SW 1271 (cell line): ENCODE measurements at regions not wholly inside any gene's neighbourhood (a gene's known extent, or its start where the extent isn't known, plus 50 kb on each side); places are given as distances from the start of the nearest gene placed in this dataset.
"Not testable (repeated sequence)": the region's sequence is repeated elsewhere in the genome, so short reads cannot be mapped to it uniquely, and the experiment has no call there.

Experiments
- DNase-seq, 2 experiments: peaks; one replicate each; lab custom pipeline; 2025; lab: John Stamatoyannopoulos, UW

GRCh38 chr2:111577154-111577885, 306.7 kb downstream of the ANAPC1 start:
- DNase-seq: not testable (repeated sequence)

GRCh38 chr2:111579500-111580134, 304.4 kb downstream of the ANAPC1 start:
- not testable (repeated sequence) for DNase-seq

GRCh38 chr2:111580616-111581015, 303.4 kb downstream of the ANAPC1 start:
- not testable (repeated sequence) for DNase-seq

DNA sequence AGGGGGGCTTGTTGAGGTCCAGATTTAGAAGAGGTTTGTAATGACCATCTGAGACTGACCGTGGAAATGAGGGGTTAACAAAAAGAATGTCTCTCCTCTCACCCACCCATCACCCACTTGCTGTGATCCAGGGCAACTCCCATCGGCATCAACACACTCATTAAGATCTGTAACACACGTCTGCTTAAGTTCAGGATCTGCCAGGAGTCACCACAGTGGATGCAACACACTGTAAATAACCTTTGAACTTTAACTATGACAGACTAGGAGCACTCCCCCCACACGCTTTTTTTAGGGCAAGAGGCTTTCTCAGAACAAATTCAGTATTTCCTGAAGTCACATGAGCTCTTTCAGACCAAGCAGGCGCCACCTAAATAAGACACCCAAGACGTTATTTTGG, 301.9 kb downstream of the ANAPC1 start:
- DNase-seq: not testable (repeated sequence)

DNA sequence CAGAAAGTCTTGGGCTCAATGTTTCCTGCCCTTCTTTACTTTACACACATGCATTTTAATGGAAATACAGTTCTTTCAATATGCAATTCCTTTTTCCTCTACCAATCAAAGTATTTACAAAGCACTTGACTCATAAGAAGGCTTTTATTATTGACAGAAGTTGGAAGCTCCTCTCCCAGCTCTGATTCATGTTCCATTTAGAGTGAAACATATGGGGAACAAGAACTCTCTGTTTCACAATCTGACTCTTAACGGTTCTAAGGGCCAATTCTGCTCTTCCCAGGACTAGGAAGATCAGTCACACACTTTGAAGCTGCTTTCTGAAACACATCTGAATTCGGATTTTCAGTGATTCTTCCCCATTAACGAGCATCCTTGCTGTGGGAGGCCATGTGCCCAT, 300.5 kb downstream of the ANAPC1 start:
- DNase-seq: not testable (repeated sequence)

- DNase-seq: not testable (repeated sequence)
These were observed 299.5 kb downstream of the ANAPC1 start for GRCh38 chr2:111584540-111584939.

DNA sequence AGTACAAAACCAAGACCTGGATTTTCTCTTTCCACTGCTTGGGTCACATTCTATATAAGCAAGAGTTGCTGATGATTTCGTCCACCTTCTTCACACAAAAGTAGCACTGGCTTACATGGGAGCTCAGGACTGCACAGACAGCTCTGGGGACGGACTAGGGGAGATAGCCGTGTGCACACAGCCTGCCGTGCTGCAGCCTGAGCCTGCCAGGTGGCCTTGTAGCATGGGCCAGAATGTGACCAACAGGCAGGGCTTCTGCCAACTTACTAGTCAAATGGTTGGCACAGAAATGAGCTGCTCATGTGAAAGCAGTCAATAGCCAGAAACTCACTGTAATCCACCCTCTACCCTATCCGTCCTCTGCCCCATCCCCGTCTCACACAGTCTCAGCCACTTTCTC, 299.0 kb downstream of the ANAPC1 start:
- DNase-seq: not testable (repeated sequence)

DNA sequence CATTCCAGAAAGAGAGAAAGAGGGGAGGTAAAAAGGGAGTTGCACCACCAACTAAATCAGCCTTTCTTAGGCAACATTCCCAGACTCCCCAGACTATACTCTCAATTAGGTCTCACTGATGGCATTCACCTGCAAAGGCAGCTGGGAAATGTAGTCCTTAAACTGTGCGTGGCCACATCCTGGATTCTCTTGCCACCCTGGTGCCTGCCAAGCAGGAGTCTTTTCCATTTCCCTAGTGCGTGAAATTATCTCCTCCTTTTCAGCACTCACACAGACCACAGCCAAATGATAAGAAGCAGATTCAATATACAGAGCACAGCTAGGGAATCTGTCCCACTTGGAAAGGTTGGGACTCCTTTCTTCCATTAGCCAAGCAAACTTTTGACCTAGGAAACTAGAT, 298.0 kb downstream of the ANAPC1 start:
- not testable (repeated sequence) for DNase-seq

DNA sequence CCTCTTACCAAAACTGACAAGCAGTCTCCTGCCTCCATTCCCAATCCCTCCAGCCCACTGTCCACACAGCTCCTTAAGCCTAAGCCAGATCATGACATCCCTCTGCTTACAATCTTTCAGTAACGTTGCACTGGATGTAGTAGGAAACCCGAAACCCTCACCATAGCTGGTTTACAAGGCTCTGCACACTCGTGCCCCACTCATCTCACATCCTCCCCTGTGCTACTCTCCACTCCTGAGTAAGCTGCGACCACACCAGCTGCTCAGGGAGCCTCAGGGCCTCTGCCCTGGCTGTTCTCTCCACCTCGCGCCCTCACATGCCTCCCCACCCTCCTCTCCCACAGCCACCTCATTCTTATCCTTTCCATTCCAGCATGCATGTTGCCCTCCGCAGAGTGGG, 288.9 kb downstream of the ANAPC1 start:
- not testable (repeated sequence) for DNase-seq

GRCh38 chr2:111596808-111597705, 286.9 kb downstream of the ANAPC1 start:
- not testable (repeated sequence) for DNase-seq

- DNase-seq: not testable (repeated sequence)
These were observed 285.0 kb downstream of the ANAPC1 start for GRCh38 chr2:111598944-111599343.

- DNase-seq: not testable (repeated sequence)
These were observed 281.7 kb downstream of the ANAPC1 start for GRCh38 chr2:111602259-111602658.

- DNase-seq: not testable (repeated sequence)
These were observed 278.2 kb downstream of the ANAPC1 start for GRCh38 chr2:111605798-111606197.

DNA sequence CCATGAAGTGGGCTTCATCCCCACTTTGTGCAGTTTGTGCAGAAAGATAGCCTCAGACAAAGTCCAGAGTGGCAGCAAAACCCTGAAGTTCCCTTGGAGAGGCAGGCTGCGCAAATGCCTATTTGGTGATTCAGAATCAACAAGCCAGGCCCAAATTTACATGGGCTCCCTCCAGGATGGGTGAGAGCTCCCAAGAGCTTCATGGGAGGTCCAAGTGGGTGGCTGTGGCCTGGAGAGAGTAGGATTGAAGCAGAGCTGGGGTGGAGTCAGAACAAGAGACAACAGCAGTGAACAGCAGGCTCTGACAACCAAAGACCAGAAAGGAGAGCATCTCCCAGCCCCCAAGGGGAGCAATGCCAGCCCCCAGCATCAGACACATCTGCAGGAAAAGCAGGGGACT, 277.4 kb downstream of the ANAPC1 start:
- DNase-seq: not testable (repeated sequence)

- not testable (repeated sequence) for DNase-seq
These were observed 274.7 kb downstream of the ANAPC1 start for GRCh38 chr2:111609146-111609844.

- not testable (repeated sequence) for DNase-seq
These were observed 274.0 kb downstream of the ANAPC1 start for GRCh38 chr2:111610035-111610434.

- DNase-seq: no peak
These were observed 267.3 kb downstream of the ANAPC1 start for GRCh38 chr2:111616651-111617218.

DNA sequence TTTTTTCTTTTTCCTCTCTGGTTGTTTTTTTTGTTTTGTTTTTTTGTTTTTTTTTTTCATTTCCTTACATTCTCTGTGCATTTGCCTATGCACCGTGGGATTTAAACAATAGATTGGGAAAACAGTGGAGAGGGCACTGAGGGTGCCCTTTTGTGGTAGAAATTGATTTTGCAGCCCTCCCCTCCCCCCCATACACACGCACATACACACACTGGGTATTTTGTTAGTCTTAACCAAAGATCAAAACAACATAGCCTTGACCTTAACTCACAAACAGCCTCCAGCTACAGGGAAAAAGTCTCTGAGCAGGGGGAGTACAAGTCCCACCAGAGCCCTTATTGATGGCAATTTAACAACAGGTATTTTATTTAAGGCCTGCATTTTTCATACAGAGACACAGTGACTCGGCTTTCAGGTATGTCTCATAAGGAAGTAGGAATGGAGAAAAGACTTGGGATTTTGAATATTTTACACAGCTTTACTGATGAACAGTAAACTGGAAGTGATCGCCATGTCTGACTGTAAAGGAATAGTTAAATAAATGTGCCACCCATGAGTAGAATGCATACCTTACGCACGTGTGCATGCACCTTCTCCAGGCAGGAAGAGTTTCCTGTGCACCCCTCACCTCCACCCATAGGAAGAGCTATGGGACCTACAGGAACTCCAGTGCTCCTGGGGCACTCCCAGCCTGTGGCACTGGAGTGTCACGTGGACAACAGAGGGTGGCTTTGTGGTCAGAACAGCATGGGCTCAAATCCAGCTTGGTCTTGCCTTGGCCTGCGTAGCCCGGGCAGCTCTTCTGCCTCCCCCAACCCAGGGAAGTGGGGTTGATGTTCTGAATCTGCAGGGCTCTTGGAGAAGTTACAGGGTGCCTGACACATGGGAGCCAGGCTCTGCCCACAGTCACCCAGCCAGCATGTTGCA, 266.4 kb downstream of the ANAPC1 start:
- peak in 1 of 2 experiments; percentile 19 for DNase-seq

DNA sequence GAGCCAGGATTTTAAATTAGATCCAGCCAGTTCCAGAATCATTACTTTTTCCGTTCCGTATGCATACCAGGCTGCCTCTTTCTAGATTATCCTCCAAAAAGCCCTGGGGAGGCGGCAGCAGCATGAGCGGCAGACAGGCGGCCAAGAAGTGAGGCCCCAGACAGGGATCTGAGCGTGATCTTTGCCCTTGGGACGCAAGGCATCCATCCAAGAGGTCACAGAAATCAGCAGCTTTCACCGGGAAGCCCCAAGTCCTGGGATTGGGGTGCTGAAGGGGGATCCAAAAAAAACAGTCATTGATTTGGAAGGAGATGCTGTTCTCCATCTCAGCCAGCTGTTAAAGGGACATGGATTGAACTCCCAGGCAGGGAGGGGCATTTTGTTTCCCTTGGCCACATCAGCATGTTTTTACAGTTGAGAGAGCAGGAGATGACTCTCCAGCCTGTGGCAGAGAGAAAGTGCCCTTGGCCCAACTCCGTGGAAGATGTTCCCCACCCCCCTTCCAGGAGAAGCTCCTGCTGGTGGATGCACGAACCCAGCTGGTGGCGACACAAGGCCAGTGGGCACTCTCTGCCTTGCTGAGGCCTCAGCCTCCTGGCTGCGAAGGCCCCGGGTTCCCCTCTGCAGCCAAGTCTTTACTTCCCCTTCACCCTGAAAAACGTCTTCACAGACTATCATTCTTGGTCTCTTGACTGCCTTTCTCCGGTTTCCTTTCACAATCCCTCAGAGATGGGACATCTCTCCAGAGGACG, 265.6 kb downstream of the ANAPC1 start:
- no peak for DNase-seq
